ENCODE measurements at regions not wholly inside any gene's neighbourhood (a gene's known extent, or its start where the extent isn't known, plus 50 kb on each side); places are given as distances from the start of the nearest gene placed in this dataset.

DNA sequence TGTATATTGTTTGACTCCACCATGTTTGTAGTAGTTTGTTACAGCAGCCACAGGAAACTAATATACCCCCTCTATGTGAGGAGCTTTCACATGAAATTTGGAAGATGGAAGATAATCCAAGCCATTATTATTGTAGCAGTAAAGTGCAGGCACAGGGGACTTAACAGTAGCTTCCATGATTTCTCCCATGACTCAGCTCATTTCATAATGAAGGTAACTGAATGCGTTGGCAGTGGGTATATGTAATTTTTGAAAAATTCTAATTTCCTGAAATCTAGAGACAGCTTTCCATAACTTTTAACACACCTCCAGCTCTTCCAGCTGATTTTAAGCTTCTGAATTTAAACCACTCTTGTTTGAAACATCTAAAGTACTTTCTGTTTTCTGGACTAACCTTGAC lies 181.2 kb downstream of the NR4A2 start:
- TF ChIP-seq CREB1 (CRISPR knock-in tag; IDR thresholded peaks at IDR 0.05; ENCODE audit: low read depth), result no peak
- TF ChIP-seq, protein P1, sequence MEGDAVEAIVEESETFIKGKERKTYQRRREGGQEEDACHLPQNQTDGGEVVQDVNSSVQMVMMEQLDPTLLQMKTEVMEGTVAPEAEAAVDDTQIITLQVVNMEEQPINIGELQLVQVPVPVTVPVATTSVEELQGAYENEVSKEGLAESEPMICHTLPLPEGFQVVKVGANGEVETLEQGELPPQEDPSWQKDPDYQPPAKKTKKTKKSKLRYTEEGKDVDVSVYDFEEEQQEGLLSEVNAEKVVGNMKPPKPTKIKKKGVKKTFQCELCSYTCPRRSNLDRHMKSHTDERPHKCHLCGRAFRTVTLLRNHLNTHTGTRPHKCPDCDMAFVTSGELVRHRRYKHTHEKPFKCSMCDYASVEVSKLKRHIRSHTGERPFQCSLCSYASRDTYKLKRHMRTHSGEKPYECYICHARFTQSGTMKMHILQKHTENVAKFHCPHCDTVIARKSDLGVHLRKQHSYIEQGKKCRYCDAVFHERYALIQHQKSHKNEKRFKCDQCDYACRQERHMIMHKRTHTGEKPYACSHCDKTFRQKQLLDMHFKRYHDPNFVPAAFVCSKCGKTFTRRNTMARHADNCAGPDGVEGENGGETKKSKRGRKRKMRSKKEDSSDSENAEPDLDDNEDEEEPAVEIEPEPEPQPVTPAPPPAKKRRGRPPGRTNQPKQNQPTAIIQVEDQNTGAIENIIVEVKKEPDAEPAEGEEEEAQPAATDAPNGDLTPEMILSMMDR (conservative IDR thresholded peaks at IDR 0.05; ENCODE audit: low read depth in 2 of 2), result no peak
- no peak for TF ChIP-seq STAT1 (IDR thresholded peaks at IDR 0.05; ENCODE audit: unreplicated experiment)
- TF ChIP-seq POLR2AphosphoS5 (IDR thresholded peaks at IDR 0.05; ENCODE audit: low read depth), result no peak
- TF ChIP-seq EZH2 (IDR thresholded peaks at IDR 0.05; ENCODE audit: low read depth, unreplicated experiment), result no peak
- no peak for TF ChIP-seq EZH2phosphoT487 (IDR thresholded peaks at IDR 0.05; ENCODE audit: unreplicated experiment)
- TF ChIP-seq, protein P2, sequence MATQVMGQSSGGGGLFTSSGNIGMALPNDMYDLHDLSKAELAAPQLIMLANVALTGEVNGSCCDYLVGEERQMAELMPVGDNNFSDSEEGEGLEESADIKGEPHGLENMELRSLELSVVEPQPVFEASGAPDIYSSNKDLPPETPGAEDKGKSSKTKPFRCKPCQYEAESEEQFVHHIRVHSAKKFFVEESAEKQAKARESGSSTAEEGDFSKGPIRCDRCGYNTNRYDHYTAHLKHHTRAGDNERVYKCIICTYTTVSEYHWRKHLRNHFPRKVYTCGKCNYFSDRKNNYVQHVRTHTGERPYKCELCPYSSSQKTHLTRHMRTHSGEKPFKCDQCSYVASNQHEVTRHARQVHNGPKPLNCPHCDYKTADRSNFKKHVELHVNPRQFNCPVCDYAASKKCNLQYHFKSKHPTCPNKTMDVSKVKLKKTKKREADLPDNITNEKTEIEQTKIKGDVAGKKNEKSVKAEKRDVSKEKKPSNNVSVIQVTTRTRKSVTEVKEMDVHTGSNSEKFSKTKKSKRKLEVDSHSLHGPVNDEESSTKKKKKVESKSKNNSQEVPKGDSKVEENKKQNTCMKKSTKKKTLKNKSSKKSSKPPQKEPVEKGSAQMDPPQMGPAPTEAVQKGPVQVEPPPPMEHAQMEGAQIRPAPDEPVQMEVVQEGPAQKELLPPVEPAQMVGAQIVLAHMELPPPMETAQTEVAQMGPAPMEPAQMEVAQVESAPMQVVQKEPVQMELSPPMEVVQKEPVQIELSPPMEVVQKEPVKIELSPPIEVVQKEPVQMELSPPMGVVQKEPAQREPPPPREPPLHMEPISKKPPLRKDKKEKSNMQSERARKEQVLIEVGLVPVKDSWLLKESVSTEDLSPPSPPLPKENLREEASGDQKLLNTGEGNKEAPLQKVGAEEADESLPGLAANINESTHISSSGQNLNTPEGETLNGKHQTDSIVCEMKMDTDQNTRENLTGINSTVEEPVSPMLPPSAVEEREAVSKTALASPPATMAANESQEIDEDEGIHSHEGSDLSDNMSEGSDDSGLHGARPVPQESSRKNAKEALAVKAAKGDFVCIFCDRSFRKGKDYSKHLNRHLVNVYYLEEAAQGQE (IDR thresholded peaks at IDR 0.05; ENCODE audit: unreplicated experiment), result no peak
- TF ChIP-seq NANOG (IDR thresholded peaks at IDR 0.05; ENCODE audit: borderline replicate concordance), result no peak
- TF ChIP-seq, protein P3, sequence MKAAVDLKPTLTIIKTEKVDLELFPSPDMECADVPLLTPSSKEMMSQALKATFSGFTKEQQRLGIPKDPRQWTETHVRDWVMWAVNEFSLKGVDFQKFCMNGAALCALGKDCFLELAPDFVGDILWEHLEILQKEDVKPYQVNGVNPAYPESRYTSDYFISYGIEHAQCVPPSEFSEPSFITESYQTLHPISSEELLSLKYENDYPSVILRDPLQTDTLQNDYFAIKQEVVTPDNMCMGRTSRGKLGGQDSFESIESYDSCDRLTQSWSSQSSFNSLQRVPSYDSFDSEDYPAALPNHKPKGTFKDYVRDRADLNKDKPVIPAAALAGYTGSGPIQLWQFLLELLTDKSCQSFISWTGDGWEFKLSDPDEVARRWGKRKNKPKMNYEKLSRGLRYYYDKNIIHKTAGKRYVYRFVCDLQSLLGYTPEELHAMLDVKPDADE (IDR thresholded peaks at IDR 0.05), result no peak

Measured in GM23338 (cell line).